ENCODE measurements at regions not wholly inside any gene's neighbourhood (a gene's known extent, or its start where the extent isn't known, plus 50 kb on each side); places are given as distances from the start of the nearest gene placed in this dataset.

DNA sequence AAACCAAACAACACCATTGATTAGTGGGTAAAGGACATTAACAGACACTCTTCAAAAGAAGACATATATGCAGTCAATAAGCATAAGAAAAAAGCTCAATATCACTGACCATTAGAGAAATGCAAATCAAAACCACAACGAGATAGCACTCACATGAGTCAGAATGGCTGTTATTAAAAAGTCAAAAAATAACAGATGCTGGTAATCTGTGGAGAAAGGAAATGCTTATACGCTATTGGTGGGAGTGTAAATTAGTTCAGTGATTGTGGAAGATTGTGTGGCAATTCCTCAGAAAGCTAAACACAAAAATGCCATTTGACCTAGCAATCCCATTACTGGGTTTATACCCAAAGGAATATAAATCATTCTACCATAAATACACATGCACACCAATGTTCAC, 182.6 kb downstream of the TRPC6 start:
- Histone ChIP-seq H3K9ac (ENCODE audit: insufficient read length) (no peak overlapping the region), H3K27ac (no peak overlapping the region), H3K9me3 (ENCODE audit: low read depth, low read length) (no peaks in the 10 kb centered on the region; the same call in 1 of the 2 replicates), H3K4me3 (no peak overlapping the region), H3K36me3 (ENCODE audit: insufficient read depth, low read length) (no peaks in the 10 kb centered on the region)
- TF ChIP-seq FOXP2 (optimal IDR thresholded peaks at IDR 0.05; ENCODE audit: control extremely low read depth, extremely low read length, insufficient read depth), result no peak
- TF ChIP-seq EZH2 (IDR thresholded peaks at IDR 0.05), result no peak
- TF ChIP-seq POLR2AphosphoS5 (IDR thresholded peaks at IDR 0.05; ENCODE audit: borderline replicate concordance, low read depth, low read length), result no peak
- no peak for DNase-seq (ENCODE audit: low read depth, low spot score)

DNA sequence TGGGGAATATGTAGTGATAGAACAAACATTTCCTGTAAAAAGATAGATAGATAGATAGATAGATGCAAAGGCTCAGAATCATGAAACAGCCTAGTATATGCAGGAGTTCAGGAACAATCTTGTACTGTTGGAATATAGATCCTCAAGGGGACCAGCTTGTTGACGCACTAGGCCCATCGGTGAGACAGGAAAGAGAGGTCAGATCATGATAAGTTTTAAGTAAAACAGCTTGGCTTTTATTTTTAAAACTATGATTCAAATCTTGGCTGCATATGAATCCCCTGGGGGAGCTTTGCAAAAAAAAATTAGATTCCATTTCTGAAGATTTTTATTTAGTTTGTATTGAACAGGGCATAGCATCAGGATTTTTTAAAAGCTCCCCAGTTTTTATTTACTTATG, 185.8 kb downstream of the TRPC6 start:
- Histone ChIP-seq H3K9me3 (ENCODE audit: low read depth, low read length) (no peaks in the 10 kb centered on the region; the same call in 1 of the 2 replicates), H3K4me3 (no peak overlapping the region), H3K9ac (ENCODE audit: insufficient read length) (no peak overlapping the region), H3K27ac (no peak overlapping the region), H3K36me3 (ENCODE audit: insufficient read depth, low read length) (no peaks in the 10 kb centered on the region)
- no peak for DNase-seq (ENCODE audit: low read depth, low spot score)
- no peak for TF ChIP-seq FOXP2 (optimal IDR thresholded peaks at IDR 0.05; ENCODE audit: control extremely low read depth, extremely low read length, insufficient read depth)
- TF ChIP-seq POLR2AphosphoS5 (IDR thresholded peaks at IDR 0.05; ENCODE audit: borderline replicate concordance, low read depth, low read length), result no peak
- TF ChIP-seq EZH2 (IDR thresholded peaks at IDR 0.05), result no peak

DNA sequence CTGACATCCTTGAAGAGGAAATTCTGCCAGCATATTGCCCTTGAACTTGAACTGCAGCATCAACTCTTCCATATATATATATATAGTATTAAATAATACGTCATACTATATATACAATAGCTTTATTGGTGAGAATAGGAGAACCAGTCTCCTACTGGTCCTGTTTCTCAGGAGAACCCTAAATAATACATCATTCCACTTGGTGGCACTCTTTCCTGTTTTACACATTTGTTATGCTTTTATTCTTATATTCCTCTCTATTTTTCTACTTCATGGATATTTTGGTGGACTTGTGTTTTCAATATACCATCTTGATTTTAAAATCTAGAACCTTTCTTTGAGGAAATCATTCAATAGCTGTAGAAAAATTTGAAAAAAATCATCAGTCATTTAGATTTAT, 193.3 kb downstream of the TRPC6 start:
- Histone ChIP-seq H3K9me3 (ENCODE audit: low read depth, low read length) (no peaks in the 10 kb centered on the region), H3K9ac (ENCODE audit: insufficient read length) (no peak overlapping the region), H3K4me3 (no peak overlapping the region), H3K36me3 (ENCODE audit: insufficient read depth, low read length) (no peaks in the 10 kb centered on the region), H3K27ac (no peak overlapping the region)
- TF ChIP-seq POLR2AphosphoS5 (IDR thresholded peaks at IDR 0.05; ENCODE audit: borderline replicate concordance, low read depth, low read length) (no peak), FOXP2 (optimal IDR thresholded peaks at IDR 0.05; ENCODE audit: control extremely low read depth, extremely low read length, insufficient read depth) (no peak), EZH2 (IDR thresholded peaks at IDR 0.05) (no peak)
- no peak for DNase-seq (ENCODE audit: low read depth, low spot score)

DNA sequence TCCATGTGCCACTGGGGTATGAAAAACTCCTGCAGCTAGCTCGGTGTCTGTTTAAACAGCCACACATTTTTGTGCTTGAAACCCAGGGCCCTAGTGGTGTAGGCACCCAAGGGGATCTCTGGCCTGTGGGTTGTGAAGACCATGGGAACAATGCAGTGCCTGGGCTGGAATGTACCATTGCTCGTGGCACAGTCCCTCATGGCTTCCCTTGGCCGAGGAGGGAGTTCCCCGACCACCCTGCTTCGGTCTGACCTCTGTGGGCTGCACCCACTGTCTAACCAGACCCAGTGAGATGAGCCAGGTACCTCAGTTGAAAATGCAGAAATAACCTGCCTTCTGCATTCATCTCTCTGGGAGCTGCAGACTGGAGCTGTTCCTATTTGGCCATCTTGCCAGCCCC, 214.0 kb downstream of the TRPC6 start:
- H3K36me3 ChIP-seq (ENCODE audit: insufficient read depth, low read length), result no peaks in the 10 kb centered on the region
- no peak overlapping the region for H3K9ac ChIP-seq (ENCODE audit: insufficient read length)
- no peak for TF ChIP-seq EZH2 (IDR thresholded peaks at IDR 0.05)
- no peak for TF ChIP-seq POLR2AphosphoS5 (IDR thresholded peaks at IDR 0.05; ENCODE audit: borderline replicate concordance, low read depth, low read length)
- no peak for TF ChIP-seq FOXP2 (optimal IDR thresholded peaks at IDR 0.05; ENCODE audit: control extremely low read depth, extremely low read length, insufficient read depth)
- no peak overlapping the region for H3K27ac ChIP-seq
- no peaks in the 10 kb centered on the region for H3K9me3 ChIP-seq (ENCODE audit: low read depth, low read length)
- H3K4me3 ChIP-seq, result no peak overlapping the region
- DNase-seq (ENCODE audit: low read depth, low spot score), result no peak

DNA sequence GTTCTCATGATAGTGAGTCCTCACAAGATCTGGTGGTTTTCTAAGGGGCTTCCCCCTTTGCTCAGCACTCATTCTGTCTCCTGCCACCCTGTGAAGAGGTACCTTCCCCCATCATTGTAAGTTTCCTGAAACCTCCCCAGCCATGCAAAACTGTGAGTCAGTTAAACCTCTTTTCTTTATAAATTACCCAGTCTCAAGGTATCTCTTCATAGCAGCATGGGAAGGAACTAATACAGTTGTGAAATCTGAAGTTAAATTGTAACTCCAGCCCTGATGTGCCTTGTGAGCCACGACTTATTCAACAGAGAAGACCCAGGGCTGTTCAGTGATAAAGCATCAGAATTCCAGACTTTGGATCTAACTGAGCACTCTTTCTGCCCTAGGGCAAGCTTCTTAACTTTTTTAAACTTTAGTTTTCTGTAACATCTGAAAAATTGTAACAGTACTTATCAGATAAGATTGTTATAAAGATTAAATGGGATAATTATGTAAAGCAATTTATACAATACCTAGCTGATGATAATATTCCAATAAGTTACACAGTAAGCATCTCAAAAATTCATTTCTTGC, 220.0 kb downstream of the TRPC6 start:
- H3K9me3 ChIP-seq (ENCODE audit: low read depth, low read length), result no peaks in the 10 kb centered on the region
- no peak overlapping the region for H3K27ac ChIP-seq
- DNase-seq (ENCODE audit: low read depth, low spot score), result no peak
- TF ChIP-seq FOXP2 (optimal IDR thresholded peaks at IDR 0.05; ENCODE audit: control extremely low read depth, extremely low read length, insufficient read depth) (no peak), EZH2 (IDR thresholded peaks at IDR 0.05) (no peak), POLR2AphosphoS5 (IDR thresholded peaks at IDR 0.05; ENCODE audit: borderline replicate concordance, low read depth, low read length) (no peak)
- H3K36me3 ChIP-seq (ENCODE audit: insufficient read depth, low read length), result no peaks in the 10 kb centered on the region
- no peak overlapping the region for H3K4me3 ChIP-seq
- H3K9ac ChIP-seq (ENCODE audit: insufficient read length), result no peak overlapping the region

DNA sequence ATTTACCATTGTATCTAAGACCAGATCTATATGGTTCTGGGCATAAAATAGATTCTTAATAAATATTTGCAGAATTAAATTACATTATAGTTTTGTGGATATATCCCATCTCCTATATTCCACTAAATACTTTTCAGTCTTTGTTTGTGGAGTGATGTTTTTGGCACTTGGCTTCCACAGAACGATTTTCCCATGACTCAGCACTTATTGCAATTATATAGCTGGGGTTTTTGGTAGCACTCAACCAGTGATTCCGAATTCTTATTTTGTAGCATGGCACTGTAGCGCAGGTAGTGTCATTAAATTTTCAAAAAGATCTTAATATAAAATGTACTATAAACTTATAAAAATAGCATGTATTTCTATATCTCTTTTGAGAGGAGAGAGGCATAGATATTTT, 221.2 kb downstream of the TRPC6 start:
- H3K9me3 ChIP-seq (ENCODE audit: low read depth, low read length), result no peaks in the 10 kb centered on the region
- H3K36me3 ChIP-seq (ENCODE audit: insufficient read depth, low read length), result no peaks in the 10 kb centered on the region
- no peak overlapping the region for H3K4me3 ChIP-seq
- H3K9ac ChIP-seq (ENCODE audit: insufficient read length), result no peak overlapping the region
- TF ChIP-seq EZH2 (IDR thresholded peaks at IDR 0.05) (no peak), FOXP2 (optimal IDR thresholded peaks at IDR 0.05; ENCODE audit: control extremely low read depth, extremely low read length, insufficient read depth) (no peak), POLR2AphosphoS5 (IDR thresholded peaks at IDR 0.05; ENCODE audit: borderline replicate concordance, low read depth, low read length) (no peak)
- no peak overlapping the region for H3K27ac ChIP-seq
- no peak for DNase-seq (ENCODE audit: low read depth, low spot score)

DNA sequence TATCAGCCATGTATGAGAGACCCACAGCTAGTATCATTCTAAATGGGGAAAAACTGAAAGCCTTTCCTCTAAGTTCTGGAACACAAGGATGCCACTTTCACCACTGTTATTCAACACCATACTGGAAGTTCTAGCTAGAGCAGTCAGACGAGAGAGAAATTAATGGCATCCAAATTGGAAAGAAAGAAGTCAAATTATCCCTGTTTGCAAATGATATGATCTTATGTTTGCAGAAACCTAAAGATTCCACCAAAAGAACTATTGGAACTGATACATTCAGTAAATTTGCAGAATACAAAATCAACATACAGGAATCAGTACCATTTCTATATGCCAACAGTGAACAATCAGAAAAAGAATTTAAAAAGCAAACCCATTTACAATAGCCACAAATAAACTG, 226.0 kb downstream of the TRPC6 start:
- no peak for TF ChIP-seq FOXP2 (optimal IDR thresholded peaks at IDR 0.05; ENCODE audit: control extremely low read depth, extremely low read length, insufficient read depth)
- TF ChIP-seq POLR2AphosphoS5 (IDR thresholded peaks at IDR 0.05; ENCODE audit: borderline replicate concordance, low read depth, low read length), result no peak
- TF ChIP-seq EZH2 (IDR thresholded peaks at IDR 0.05), result no peak
- Histone ChIP-seq H3K9ac (ENCODE audit: insufficient read length) (no peak overlapping the region), H3K4me3 (no peak overlapping the region), H3K27ac (no peak overlapping the region), H3K36me3 (ENCODE audit: insufficient read depth, low read length) (no peaks in the 10 kb centered on the region), H3K9me3 (ENCODE audit: low read depth, low read length) (no peaks in the 10 kb centered on the region)
- no peak for DNase-seq (ENCODE audit: low read depth, low spot score)

DNA sequence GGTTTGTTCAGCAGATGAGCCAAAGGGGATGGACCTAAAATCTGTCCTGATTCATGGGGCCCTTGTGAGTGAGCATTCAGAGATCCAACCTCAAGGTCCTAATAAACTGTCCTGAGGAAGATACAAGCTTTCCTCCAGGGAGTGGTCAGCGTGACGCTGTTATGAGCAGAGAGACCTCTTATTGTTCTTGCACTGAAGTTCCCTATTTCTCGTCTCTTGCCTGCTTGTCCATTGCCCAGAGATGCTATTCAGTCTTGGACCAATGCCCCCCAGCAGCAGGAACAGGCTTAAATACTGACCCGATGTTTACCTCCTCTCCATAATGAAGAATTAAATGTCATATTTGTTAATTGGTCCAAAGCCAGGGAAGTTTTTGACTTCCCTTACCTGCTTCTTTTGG, 225.2 kb upstream of the PGR start:
- Histone ChIP-seq H3K27ac (no peak overlapping the region), H3K9ac (ENCODE audit: insufficient read length) (no peak overlapping the region), H3K9me3 (ENCODE audit: low read depth, low read length) (no peaks in the 10 kb centered on the region), H3K4me3 (no peak overlapping the region), H3K36me3 (ENCODE audit: insufficient read depth, low read length) (no peaks in the 10 kb centered on the region)
- no peak for DNase-seq (ENCODE audit: low read depth, low spot score)
- TF ChIP-seq EZH2 (IDR thresholded peaks at IDR 0.05), result no peak
- no peak for TF ChIP-seq POLR2AphosphoS5 (IDR thresholded peaks at IDR 0.05; ENCODE audit: borderline replicate concordance, low read depth, low read length)
- TF ChIP-seq FOXP2 (optimal IDR thresholded peaks at IDR 0.05; ENCODE audit: control extremely low read depth, extremely low read length, insufficient read depth), result no peak

DNA sequence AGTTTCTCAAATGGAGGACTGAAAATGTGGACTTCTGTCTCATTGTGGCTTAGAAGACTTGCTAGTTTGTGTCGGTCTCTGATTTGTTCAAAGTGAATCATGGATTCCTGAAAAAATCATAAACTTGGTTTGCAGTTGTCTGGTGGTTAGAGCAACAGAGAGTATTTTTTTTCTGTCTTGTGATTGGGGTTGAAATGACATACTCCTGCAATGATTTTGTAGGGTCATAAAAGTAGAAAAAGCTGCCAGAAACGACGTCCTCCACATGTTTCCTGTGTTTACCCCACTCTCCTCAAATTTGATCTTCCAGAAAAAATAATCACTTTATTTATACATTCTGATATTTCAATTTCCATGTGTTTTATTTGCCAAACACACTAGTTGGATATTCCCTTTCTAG, 219.2 kb upstream of the PGR start:
- Histone ChIP-seq H3K27ac (no peak overlapping the region), H3K9me3 (ENCODE audit: low read depth, low read length) (no peaks in the 10 kb centered on the region), H3K9ac (ENCODE audit: insufficient read length) (no peak overlapping the region), H3K4me3 (no peak overlapping the region), H3K36me3 (ENCODE audit: insufficient read depth, low read length) (no peaks in the 10 kb centered on the region)
- DNase-seq (ENCODE audit: low read depth, low spot score), result no peak
- TF ChIP-seq POLR2AphosphoS5 (IDR thresholded peaks at IDR 0.05; ENCODE audit: borderline replicate concordance, low read depth, low read length) (no peak), EZH2 (IDR thresholded peaks at IDR 0.05) (no peak), FOXP2 (optimal IDR thresholded peaks at IDR 0.05; ENCODE audit: control extremely low read depth, extremely low read length, insufficient read depth) (no peak)

All from SK-N-MC (cell line).